ENCODE measurements at regions not wholly inside any gene's neighbourhood (a gene's known extent, or its start where the extent isn't known, plus 50 kb on each side); places are given as distances from the start of the nearest gene placed in this dataset.
"Not testable (repeated sequence)": the region's sequence is repeated elsewhere in the genome, so short reads cannot be mapped to it uniquely, and the experiment has no call there.

- not testable (repeated sequence) for DNase-seq
Measured at GRCh38 chr5:102047073-102047472, 249.0 kb downstream of the SLCO4C1 start.

DNA sequence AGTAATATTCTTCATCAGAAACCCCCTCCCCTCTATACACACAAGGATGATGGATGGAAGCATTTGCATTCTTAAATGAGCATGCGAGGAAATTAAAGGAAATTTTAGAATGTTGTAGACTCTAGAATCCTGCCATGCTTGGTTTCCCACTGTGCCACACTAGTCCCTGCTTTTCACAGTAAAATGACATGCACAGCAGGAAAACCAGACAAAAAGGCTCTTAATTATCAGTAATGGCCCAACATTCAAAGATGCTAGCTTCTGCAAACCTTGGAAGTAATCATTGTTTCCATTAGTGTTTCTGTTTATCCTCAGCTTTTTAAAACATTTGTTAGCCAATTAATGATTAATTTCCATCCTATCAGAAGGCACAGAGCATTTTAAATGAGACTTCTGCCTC, 255.8 kb downstream of the SLCO4C1 start:
- DNase-seq, result no peak

DNA sequence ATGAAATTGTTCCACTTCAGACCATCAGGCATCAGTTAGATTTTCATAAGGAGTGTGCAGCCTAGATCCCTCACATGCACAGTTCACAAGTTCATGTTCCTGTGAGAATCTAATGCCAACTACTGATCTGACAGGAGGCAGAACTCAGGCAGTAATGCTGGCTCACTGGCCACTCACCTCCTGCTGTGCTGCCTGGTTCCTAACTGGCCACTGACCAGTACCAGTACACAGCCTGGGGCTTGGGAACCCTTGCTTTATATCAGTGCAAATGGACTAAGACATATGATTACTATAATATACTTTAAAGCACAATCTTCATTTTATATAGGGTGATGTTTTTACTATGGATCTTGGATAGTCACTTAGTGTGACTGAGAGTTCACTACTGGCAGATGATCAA, 259.2 kb downstream of the SLCO4C1 start:
- DNase-seq, result no peak

GRCh38 chr5:102031711-102032110, 264.4 kb downstream of the SLCO4C1 start:
- DNase-seq, result no peak

- DNase-seq, result no peak
Measured at GRCh38 chr5:102018690-102019089, 277.4 kb downstream of the SLCO4C1 start.

- DNase-seq, result no peak
Measured at GRCh38 chr5:102018279-102018678, 277.8 kb downstream of the SLCO4C1 start.

GRCh38 chr5:102014371-102014770, 281.7 kb downstream of the SLCO4C1 start:
- DNase-seq, result no peak

DNA sequence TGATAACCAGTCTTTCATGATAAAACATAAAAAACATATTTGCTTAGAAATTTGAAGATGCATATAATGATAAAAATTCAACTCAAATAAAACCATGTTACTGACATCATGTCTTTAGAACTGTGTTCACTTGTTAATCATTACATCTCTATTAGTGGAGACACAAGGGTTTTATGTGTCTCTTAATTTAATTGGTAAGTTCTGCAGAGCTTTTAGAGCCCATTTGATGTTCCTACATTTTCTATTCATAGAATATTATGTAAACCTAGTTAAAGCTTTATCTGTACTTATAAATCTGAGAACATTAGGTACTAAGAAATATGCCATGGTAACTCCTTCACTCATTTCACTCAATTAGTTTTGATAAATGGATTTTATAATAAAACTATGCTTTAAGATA, 285.4 kb downstream of the SLCO4C1 start:
- DNase-seq, result no peak

DNA sequence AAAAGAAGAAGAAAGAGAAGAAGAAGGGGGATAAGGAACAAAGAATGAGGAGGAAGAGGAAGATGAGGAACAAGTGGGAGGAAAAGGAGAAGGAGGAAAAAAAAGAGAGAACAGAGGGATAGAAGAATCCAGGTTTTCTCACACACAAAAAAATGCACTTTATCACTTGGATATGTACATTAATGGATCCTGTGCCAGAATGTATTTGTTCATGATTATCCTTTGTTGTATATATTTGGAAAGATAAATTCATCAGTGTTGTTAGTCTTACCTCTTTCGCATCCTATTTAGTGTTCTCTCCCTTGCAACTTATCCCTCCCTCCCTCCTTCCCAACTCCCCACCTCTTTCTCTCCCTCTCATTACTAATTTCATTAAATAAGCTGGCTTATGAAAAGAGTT, 298.8 kb downstream of the SLCO4C1 start:
- DNase-seq, result no peak

- DNase-seq, result no peak
Measured at GRCh38 chr5:101995585-101995984, 300.5 kb downstream of the SLCO4C1 start.

DNA sequence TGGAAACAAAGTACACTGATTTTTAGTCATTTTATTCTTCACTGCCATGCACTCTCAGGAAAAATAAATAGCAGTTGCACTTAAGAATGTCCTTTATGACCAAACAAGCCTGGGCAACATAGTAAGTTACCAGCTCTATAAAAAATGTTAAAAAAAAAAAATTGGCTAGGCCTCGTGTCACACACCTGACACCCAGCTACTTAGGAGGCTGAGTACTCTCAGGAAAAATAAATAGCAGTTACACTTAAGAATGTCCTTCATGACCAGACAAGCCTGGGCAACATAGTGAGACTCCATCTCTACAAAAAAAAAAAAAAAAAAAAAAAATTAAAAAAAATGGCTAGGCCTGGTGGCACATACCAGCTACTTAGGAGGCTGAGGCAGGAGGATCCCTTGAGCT, 304.6 kb downstream of the SLCO4C1 start:
- no peak for DNase-seq

DNA sequence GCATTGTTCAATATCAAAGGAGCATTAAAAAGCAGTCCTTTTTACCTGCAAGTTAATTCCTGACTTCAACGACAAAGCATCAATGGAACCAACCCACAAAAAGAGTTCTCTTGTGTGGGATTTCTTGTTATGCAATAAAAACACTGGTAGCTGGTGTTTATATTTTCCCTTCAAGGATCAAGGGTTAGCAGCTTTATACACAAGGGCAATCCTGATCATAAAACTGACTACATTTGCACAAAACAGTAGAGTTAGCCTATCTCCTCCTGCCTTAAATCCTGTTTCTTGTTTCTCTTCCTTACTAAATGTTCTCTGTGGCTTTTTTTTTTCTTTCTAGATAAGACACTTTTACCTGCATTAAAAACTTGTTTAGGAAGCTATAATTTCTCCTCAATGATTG, 306.4 kb downstream of the SLCO4C1 start:
- DNase-seq, result no peak

GRCh38 chr5:101977729-101978345, 318.2 kb downstream of the SLCO4C1 start:
- peak in 1 of 2 donors; percentile 4 for DNase-seq

DNA sequence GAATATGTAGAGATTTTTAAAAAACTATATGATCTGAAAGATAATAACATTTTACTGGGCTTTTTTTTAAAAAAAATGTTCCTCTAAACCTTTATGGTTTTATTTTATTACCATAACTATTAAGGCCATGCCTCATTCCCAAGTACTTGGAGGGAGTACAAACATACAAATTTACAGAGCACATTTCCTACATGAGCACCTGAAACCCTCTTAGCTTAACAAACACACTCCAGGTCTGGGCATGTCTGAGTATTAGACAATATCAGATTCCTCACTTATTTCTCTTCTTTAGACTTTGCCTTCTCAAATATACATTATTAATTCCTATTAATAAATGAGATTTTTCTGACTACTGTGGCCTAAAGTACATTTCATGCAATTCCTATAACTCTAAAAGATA, 319.2 kb downstream of the SLCO4C1 start:
- no peak for DNase-seq

GRCh38 chr5:101969742-101970141, 326.3 kb downstream of the SLCO4C1 start:
- no peak for DNase-seq

- no peak for DNase-seq
Measured at GRCh38 chr5:101966476-101966875, 329.6 kb downstream of the SLCO4C1 start.

- no peak for DNase-seq
Measured at GRCh38 chr5:101955891-101956290, 340.2 kb downstream of the SLCO4C1 start.

GRCh38 chr5:101950019-101950418, 346.1 kb downstream of the SLCO4C1 start:
- no peak for DNase-seq

DNA sequence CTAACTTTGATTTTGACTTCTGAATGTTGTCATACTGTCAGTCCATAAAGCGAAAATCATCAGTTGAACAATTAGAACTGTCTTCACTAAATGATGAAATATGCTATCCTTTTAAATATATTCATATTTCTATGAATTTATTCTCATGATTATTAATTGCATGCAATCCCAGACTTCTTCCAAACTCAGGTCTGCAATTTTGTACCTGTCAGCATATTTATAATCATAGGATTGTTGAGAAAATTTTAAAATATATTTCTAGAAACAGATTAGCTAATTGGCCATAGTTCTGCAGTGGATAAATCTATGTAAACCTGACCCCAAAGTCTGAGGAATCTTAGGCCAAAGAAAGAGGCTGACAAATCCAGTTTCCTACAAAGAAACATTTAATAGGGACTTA, 347.5 kb downstream of the SLCO4C1 start:
- DNase-seq, result no peak

- no peak for DNase-seq
Measured at GRCh38 chr5:101943784-101944183, 352.3 kb downstream of the SLCO4C1 start.

DNA sequence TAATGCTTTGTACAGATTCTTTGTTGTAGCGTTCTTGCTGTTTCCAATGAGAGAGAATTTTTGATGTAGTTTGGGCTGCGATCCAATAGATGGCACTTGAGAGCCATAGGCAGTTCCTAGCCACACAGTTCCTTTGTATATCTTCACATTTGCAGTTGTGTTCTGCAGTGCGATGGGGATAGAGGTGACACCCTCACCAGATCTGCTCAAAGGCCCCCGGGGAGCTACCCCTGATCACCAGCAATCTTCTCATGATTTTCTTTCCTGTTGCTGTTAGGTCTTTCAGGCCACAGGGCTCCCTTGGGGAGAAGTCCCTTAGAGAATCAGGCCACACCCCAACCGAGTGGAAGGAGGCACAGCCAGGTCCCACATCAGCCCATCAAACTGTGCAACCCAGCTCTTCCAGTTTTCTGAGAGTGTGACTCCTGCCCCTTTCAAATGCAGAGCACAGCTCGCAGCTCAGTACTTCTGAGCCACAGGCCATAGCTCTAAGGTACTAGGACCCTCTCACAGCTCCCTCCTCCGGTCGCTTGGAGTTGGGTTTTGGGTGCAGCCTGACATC, 353.7 kb downstream of the SLCO4C1 start:
- DNase-seq, result no peak

- no peak for DNase-seq
Measured at GRCh38 chr5:101937041-101937440, 359.0 kb downstream of the SLCO4C1 start.

DNA sequence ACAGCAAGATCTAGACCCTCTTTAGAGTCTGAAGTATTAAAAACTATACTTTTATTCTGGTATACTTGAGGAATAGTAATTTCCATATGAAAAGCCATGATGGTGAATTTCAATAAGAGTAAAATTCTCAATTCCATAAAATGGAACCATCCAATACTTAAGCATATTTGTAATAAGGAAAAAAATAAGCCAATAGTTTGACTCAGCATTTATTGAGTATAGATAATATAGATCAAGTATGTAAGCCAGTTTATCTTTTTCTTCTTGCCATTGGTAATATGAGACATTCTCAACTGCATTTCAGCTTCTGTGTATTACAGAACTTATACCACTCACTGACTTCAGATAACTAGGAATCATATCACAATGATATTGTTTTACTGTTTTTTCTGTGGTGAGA, 361.0 kb downstream of the SLCO4C1 start:
- no peak for DNase-seq

DNA sequence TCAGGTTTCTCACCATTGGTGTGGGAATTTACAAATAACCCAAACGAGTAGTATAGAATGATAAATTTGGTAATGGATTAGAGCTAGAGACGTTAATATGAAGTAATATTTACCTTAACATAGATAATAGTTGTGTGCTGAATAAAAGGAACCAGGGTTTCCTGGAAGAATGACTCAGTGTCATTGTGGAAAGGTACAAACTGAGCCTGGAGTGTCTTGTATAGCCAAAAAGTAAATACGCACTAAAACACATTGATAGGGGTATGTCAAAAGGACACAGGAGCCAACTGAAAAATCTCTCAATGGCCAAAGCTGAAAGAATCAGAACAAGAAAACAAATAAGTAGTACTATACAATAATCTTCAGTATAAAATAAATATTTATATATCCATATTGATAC, 363.5 kb downstream of the SLCO4C1 start:
- no peak for DNase-seq

- DNase-seq, result no peak
Measured at GRCh38 chr5:101929628-101930027, 366.5 kb downstream of the SLCO4C1 start.

Measured in CD4-positive, alpha-beta T cell treated with Interleukin-1 beta for 1 hour (primary cell).